HG02763 (cell line): ENCODE measurements at regions not wholly inside any gene's neighbourhood (a gene's known extent, or its start where the extent isn't known, plus 50 kb on each side); places are given as distances from the start of the nearest gene placed in this dataset.
A peak's percentile ranks its signal among the peaks of the same experiment; 100 is the strongest.
"Not testable (repeated sequence)": the region's sequence is repeated elsewhere in the genome, so short reads cannot be mapped to it uniquely, and the experiment has no call there.

Experiments used
- ATAC-seq: cut with Tn5 transposase; IDR thresholded peaks from one replicate; pipeline ENCODE4 v1.9.1; 2021; ENCODE audit warnings: mild to moderate bottlenecking, moderate library complexity; ENCODE audit not compliant: unreplicated experiment

GRCh38 chr9:110008663-110009062 is 199.3 kb downstream of the C9orf152 start:
- no peak for ATAC-seq

- no peak for ATAC-seq
Measured at GRCh38 chr9:110011628-110012320, 196.2 kb downstream of the C9orf152 start.

- no peak for ATAC-seq
Measured at GRCh38 chr9:110013064-110013463, 194.9 kb downstream of the C9orf152 start.

GRCh38 chr9:110015759-110016158 is 192.2 kb downstream of the C9orf152 start:
- ATAC-seq, result no peak

- no peak for ATAC-seq
Measured at GRCh38 chr9:110016340-110016739, 191.6 kb downstream of the C9orf152 start.

DNA sequence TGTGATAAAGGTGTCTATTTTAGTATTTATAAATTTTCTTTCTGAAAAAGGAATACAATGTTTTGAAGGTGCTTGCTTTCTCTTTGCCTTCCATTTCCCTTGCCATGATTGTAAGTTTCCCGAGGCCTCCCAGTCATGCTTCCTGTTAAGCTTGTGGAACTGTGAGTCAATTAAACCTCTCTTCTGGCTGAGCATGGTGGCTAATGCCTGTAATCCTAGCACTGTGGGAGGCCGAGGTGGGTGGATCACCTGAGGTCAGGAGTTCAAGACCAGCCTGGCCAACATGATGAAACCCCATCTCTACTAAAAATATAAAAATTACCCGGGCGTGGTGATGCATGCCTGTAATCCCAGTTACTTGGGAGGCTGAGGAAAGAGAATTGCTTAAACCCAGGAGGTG is 187.7 kb downstream of the C9orf152 start:
- not testable (repeated sequence) for ATAC-seq

- peak; percentile 95 for ATAC-seq
Measured at GRCh38 chr9:110021891-110022290, 186.1 kb downstream of the C9orf152 start.

- not testable (repeated sequence) for ATAC-seq
Measured at GRCh38 chr9:110023221-110023620, 184.7 kb downstream of the C9orf152 start.

DNA sequence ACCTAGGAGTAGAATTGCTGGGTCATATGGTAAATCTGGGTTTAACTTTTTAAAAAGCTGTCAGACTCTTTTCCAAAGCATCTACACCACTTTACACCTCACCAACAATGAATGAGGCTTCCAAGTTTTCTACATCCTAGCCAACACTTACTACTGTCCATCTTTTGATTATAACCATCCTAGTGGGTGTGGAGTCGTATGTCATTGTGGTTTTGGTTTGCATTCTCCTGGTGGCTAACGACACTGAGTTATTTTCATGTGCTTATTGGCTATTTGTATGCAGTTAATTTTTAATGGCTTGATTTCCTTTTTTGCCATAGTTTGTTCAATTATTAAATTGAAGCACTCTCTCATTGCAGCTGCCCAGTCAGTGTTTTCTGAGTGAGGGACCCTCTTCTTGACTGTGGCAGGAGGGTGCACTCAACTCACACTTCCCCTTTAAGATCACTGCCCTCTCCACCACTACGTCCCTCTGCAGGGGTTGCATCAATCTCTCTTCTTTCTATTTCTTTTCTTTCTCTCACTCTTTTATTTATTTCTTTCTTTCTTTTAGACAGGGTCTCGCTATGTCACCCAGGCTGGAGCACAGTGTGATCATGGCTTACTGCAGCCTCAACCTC is 182.3 kb downstream of the C9orf152 start:
- no peak for ATAC-seq

DNA sequence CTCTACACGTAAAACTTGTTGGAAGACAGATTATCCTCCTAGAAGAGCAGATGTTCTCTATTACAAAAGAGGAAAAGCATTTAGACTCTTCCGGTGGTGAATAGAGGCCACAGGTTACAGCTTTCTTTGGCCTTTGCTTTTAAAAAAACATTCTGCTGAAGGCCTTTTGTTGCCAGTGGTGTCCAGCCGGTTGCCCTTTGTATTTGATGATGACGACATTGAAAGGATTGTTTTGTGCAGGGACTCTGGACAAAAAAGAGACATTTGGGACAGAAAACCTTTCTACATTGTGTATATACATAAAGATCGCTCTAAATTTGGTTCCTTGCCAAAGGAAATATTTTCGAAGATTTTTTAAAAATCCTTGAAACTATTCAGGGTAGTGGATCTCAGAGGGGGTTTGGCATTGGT is 180.3 kb downstream of the C9orf152 start:
- no peak for ATAC-seq

DNA sequence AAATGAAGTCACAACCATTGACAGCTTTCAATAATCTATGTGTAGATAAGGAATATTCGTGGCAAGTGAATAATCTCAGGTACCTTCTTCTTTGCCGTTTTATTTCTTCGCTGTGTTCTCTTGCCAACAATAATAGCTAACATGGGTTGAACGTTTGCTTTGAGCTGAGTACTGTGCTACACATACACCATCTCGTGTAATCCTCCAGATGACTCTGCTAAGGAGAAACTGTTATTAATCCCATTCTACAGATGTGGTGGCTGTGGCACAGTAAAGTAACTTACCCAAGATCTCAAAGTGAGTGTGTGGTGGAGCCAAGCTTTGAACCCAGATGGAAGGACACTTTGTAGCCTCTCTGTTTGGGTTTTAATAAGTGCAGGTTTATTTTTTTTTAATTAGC is 179.7 kb downstream of the C9orf152 start:
- ATAC-seq, result no peak

DNA sequence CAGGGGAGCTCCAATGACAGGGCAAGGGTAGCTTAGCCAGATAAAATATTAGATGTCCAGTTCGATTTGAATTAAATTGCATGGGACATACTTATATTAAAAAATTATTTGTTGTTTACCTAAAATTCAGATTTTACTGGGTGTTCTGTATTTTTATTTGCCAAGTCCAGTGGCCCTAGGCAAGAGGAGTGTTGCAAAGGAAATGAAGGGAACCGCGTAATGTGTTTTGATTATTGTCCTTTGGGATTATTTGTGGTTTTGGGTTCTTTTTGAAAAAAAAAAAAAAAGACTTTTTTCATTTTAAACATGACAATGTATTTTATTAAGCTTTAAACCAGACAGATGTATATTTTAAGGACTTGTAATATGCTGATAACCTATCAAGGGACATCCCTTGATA is 179.3 kb downstream of the C9orf152 start:
- no peak for ATAC-seq

GRCh38 chr9:110029429-110029955 is 178.5 kb downstream of the C9orf152 start:
- ATAC-seq, result no peak

GRCh38 chr9:110029956-110030480 is 177.9 kb downstream of the C9orf152 start:
- no peak for ATAC-seq

DNA sequence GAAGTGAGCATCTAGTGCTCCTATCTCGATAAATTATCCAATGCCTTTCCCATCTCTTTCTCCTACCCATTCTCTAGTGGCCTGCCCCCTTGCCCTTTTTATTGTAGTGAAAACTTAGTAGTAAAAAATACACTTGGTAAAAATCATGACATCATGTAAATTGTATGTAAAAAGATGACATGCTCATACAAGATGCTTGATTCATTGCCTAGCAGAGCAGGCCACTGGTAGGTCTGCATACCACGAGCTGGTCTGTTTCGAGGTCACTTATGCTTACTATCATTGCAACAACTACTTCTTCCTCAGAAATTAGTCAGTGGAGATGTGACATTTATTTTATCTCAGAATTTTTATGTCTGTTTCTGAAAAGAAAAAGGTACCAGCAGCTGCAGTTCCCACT is 177.3 kb downstream of the C9orf152 start:
- no peak for ATAC-seq

DNA sequence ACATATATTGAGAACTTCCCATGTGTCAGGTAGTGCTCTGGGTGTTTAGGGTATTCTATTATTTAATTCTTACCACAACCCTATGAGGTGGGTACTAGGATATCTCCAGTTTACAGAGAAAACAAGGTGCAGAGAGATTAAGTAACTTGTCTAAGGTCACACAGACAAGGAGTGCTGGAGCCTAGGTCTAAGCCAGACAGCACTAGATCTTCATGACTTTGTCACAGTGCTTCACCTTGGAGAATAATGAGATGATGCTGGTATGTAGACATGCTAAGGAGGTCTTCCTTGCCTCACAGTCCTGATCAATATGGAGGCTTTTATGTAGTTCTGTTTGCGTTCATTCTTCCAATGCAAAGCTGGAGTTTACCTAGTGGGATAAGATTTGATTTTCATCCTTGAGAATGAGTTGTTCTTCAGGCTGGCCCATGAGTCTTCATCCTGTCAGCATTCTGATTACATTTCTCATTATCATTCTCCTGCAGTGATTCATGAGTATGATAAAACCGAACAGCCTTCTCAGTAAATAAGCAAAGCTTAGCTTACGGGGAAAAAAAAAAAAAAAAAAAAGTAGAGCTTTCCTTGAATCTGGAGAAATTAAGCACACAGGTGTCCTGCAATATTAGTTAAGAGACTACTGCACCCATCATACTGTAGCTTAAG is 176.3 kb downstream of the C9orf152 start:
- ATAC-seq, result no peak

DNA sequence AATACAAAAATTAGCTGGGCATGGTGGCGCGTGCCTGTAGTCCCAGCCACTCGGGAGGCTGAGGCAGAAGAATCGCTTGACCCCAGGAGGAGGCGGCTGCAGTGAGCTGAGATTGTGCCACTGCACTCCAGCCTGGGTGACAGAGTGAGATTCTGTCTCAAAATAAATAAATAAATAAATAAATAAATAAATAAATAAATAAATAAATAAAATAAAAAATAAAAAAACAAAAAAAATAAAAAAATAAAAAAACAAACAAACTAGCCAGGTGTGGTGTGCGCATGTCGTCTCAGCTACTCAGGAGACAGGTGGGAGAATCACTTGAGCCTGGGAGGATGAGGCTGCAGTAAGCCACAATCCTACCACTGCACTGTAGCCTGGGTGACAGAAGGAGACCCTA is 175.4 kb downstream of the C9orf152 start:
- not testable (repeated sequence) for ATAC-seq

DNA sequence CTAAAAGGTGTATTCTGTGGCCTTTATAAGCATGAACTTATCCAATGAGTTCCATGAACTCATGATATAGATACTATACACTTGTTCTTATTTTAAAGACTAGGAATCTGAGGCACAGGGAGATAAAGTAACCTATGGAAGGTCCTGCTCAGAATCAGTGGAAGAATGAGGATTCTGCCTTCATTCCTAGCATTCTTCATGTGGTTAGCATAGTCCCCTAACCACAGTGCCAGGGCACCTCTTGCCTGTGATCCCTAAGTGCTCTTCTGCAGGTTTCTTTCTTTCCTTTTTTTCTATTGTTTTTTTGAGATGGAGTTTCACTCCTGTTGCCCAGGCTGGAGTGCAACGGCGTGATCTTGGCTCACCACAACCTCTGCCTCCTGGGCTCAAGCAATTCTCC is 174.1 kb downstream of the C9orf152 start:
- no peak for ATAC-seq

GRCh38 chr9:110036286-110036685 is 171.7 kb downstream of the C9orf152 start:
- no peak for ATAC-seq

DNA sequence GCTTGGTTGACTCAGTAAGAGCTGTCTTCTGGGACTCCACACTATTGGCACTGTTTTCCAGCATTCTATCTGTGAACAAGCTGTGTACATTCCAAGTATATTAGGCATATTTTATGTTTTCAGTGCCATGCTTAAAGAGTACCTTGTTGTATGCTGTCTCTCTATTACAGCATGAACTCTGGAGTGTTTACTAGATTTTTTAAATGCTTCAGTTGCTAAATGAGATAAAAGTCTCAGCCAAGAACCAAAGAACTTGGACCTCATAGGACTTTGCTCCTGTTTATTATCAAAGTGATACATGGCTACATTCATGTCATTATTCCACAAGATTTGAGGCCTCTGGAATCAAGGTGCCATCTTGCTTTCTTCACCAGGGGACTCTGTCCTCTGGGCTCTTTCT is 167.2 kb downstream of the C9orf152 start:
- no peak for ATAC-seq

GRCh38 chr9:110041452-110041851 is 166.5 kb downstream of the C9orf152 start:
- no peak for ATAC-seq
